Ishikawa (cell line): ENCODE measurements at regions not wholly inside any gene's neighbourhood (a gene's known extent, or its start where the extent isn't known, plus 50 kb on each side); places are given as distances from the start of the nearest gene placed in this dataset.

ENCODE experiments used
- CEBPB ChIP-seq: IDR thresholded peaks from 2 replicates; pipeline ENCODE4 v1.6.1; 2012
- CREB1 ChIP-seq: IDR thresholded peaks from 2 replicates; pipeline ENCODE4 v1.6.1; 2012; ENCODE audit warnings: low read depth
- EGR1 ChIP-seq: IDR thresholded peaks from 2 replicates; pipeline ENCODE4 v1.6.1; 2012
- EP300 ChIP-seq: IDR thresholded peaks from 2 replicates; pipeline ENCODE4 v1.6.1; 2012; ENCODE audit warnings: borderline replicate concordance
- FOXM1 ChIP-seq: IDR thresholded peaks from 2 replicates; pipeline ENCODE4 v1.6.1; 2012; ENCODE audit warnings: low read depth, borderline replicate concordance
- NFIC ChIP-seq: IDR thresholded peaks from 2 replicates; pipeline ENCODE4 v1.6.1; 2012
- RAD21 ChIP-seq: IDR thresholded peaks from 2 replicates; pipeline ENCODE4 v1.6.1; 2012; ENCODE audit warnings: low read depth
- TAF1 ChIP-seq: IDR thresholded peaks from 2 replicates; pipeline ENCODE4 v1.6.1; 2012; ENCODE audit warnings: low read depth, mild to moderate bottlenecking
- TCF12 ChIP-seq: IDR thresholded peaks from 2 replicates; pipeline ENCODE4 v1.6.1; 2012; ENCODE audit warnings: low read depth
- TEAD4 ChIP-seq: IDR thresholded peaks from 2 replicates; pipeline ENCODE4 v1.6.1; 2012
- YY1 ChIP-seq: IDR thresholded peaks from 2 replicates; pipeline ENCODE4 v1.6.1; 2012; ENCODE audit warnings: low read depth
- ZBTB7A ChIP-seq: IDR thresholded peaks from 2 replicates; pipeline ENCODE4 v1.6.1; 2012; ENCODE audit warnings: low read depth
- TF ChIP-seq, protein P1 (sequence below): IDR thresholded peaks from 2 replicates; pipeline ENCODE4 v1.6.1; 2012
- TF ChIP-seq, protein P2 (sequence below): IDR thresholded peaks from 2 replicates; pipeline ENCODE4 v1.6.1; 2012; ENCODE audit warnings: low read depth, mild to moderate bottlenecking
- TF ChIP-seq, protein P3 (sequence below): IDR thresholded peaks from 2 replicates; pipeline ENCODE4 v1.6.1; 2012

DNA sequence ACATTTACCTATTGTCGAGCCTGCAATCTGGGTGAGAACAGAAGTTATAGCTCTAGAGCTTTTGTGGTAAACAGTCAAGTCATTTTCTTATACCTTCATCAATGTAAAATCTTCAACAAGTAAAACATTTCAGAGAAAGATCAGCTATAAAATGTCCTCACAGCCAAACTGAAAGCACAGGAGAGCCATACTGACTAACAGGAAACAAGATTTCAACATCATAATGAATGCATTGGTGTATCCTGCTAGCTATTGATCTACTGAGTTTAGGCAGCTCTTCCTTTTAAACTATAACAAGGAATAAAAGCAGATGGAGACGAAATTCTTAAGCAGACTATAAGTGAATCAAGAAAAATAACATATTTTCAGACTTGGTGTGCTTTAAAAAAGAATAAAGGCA lies 1522.9 kb upstream of the WWC1 start:
- no peak for TF ChIP-seq CEBPB
- no peak for TF ChIP-seq ZBTB7A
- TF ChIP-seq, protein P1, sequence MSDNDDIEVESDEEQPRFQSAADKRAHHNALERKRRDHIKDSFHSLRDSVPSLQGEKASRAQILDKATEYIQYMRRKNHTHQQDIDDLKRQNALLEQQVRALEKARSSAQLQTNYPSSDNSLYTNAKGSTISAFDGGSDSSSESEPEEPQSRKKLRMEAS: no peak
- no peak for TF ChIP-seq RAD21
- TF ChIP-seq CREB1: no peak
- TF ChIP-seq EGR1: no peak

DNA sequence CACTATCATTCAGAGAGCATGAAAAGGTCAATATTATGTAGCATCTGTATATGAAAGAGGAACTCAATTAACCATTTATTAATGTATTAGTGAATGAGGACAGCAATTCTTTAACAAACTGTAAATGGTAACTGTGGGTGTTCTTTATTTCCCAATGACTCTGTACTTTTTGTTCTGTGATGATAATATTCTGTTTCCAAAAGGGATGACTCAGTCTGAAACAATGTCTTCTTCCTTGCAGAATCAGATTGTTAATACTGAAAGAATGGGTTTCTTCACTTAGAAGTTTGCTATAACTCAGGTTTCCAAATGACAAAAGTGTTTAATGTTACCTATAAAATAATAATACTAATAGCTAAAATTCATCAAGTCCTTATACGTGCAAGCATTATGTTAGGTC lies 1518.7 kb upstream of the WWC1 start:
- TF ChIP-seq CEBPB (no peak), RAD21 (no peak), TEAD4 (no peak), YY1 (no peak)

DNA sequence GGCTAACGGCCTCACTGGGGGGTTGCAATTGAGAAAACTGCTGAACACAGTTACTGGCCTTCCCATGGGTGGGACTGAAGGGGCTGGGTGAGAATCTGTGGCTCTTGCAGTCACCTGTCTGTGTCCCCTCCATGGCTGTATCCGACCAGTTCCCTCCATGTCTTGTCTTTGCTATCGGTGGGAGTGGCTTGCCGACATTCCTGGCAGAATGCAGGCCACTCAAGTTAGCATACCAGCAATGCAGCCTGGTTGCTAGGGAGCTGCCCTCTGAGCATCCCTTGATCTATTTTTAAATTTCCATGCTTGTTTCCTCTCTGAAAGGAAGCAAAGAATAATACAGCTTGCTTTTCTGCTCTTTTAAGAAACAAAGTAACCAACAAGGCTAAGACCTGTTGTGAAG lies 1509.7 kb upstream of the WWC1 start:
- TF ChIP-seq TCF12 (no peak), CREB1 (no peak), TAF1 (no peak), NFIC (no peak), ZBTB7A (no peak), EP300 (no peak), TEAD4 (no peak), YY1 (no peak), EGR1 (no peak), FOXM1 (no peak), CEBPB (no peak)
- TF ChIP-seq, protein P2, sequence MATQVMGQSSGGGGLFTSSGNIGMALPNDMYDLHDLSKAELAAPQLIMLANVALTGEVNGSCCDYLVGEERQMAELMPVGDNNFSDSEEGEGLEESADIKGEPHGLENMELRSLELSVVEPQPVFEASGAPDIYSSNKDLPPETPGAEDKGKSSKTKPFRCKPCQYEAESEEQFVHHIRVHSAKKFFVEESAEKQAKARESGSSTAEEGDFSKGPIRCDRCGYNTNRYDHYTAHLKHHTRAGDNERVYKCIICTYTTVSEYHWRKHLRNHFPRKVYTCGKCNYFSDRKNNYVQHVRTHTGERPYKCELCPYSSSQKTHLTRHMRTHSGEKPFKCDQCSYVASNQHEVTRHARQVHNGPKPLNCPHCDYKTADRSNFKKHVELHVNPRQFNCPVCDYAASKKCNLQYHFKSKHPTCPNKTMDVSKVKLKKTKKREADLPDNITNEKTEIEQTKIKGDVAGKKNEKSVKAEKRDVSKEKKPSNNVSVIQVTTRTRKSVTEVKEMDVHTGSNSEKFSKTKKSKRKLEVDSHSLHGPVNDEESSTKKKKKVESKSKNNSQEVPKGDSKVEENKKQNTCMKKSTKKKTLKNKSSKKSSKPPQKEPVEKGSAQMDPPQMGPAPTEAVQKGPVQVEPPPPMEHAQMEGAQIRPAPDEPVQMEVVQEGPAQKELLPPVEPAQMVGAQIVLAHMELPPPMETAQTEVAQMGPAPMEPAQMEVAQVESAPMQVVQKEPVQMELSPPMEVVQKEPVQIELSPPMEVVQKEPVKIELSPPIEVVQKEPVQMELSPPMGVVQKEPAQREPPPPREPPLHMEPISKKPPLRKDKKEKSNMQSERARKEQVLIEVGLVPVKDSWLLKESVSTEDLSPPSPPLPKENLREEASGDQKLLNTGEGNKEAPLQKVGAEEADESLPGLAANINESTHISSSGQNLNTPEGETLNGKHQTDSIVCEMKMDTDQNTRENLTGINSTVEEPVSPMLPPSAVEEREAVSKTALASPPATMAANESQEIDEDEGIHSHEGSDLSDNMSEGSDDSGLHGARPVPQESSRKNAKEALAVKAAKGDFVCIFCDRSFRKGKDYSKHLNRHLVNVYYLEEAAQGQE: no peak
- TF ChIP-seq, protein P1: no peak
- TF ChIP-seq, protein P3, sequence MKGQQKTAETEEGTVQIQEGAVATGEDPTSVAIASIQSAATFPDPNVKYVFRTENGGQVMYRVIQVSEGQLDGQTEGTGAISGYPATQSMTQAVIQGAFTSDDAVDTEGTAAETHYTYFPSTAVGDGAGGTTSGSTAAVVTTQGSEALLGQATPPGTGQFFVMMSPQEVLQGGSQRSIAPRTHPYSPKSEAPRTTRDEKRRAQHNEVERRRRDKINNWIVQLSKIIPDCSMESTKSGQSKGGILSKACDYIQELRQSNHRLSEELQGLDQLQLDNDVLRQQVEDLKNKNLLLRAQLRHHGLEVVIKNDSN: no peak

DNA sequence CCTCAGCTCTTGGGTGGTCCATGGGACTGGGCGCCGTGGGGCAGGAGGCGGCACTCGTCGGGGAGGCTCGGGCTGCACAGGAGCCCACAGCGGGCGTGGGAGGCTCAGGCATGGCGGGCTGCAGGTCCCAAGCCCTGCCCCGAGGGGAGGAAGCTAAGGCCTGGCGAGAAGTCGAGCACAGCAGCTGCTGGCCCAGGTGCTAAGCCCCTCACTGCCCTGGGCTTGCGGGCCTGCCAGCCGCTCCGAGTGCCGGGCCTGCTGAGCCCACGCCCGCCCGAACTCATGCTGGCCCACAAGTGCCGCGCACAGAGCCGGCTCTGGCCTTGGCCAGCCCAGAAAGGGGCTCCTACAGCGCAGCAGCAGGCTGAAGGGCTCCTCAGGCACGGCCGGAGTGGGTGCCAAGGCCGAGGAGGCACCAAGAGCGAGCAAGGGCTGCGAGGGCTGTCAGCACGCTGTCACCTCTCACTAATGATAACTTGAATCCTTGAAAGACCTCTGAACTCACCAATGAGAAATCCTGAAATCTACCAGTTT lies 1506.8 kb upstream of the WWC1 start:
- TF ChIP-seq EGR1 (no peak), TEAD4 (no peak), CEBPB (no peak)

DNA sequence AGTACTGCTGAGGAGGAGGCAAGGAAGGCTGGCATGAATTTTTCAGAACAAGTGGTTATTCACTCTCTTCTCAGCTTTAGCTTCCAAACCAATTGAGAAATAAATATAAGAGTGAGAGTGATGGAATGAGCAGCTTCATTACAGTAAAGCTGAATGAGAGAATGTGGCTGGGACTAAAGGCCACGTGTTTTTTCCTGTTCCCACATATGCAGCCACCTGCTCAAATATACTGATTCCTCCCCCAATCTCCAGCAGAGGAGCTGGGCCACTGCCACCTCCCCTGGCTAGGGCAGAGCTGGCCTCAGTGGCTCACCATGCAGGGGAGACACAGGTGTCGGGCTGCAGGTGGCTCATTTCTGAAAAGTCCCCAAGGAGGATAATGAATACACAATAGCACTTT lies 1505.3 kb upstream of the WWC1 start:
- TF ChIP-seq ZBTB7A (no peak), CEBPB (no peak), TCF12 (no peak), EGR1 (no peak)
- TF ChIP-seq, protein P3: no peak

DNA sequence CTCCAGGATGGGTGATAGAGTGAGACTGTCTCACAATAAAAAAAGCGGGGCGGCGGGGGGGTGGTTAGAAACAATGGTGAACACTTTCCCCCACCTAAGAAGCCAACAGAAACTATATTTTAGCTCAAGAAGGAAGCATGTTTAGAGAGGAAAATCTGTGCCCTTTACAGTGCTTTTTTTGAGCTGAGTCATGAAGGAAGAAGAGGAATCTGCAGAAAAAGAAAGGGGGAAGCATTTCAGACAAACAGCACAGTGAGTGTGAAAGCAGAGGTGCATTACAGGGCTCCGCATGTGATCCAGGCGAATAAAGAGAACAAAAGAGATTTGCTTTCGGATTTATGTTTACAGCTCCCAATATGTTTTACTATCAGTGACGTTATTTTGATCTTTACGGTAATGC lies 1504.6 kb upstream of the WWC1 start:
- TF ChIP-seq CREB1 (no peak), CEBPB (no peak), TEAD4 (no peak), ZBTB7A (no peak), FOXM1 (no peak)
- TF ChIP-seq, protein P3: no peak
- TF ChIP-seq, protein P2: no peak

DNA sequence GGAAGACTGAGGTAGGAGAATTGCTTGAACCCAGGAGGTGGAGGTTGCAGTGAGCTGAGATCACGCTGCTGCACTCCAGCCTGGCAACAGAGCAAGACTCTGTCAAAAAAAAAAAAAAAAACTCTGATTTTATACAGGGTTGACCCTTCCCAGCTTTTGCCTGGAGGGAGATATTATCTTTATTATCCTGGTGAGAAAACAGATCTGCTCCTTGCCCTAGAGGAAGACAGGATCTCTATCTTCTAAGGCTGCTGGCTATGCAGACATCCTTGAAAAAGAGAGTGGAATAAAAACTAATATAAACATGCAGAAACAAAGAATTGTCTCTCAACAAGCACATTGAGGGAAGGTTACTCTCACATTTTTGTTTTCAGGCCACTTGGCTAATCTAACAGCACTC lies 1503.4 kb upstream of the WWC1 start:
- no peak for TF ChIP-seq NFIC
- no peak for TF ChIP-seq TEAD4
- TF ChIP-seq, protein P2: no peak
- TF ChIP-seq, protein P1: no peak
- no peak for TF ChIP-seq RAD21
- TF ChIP-seq, protein P3: no peak
- no peak for TF ChIP-seq FOXM1
- no peak for TF ChIP-seq CREB1
- no peak for TF ChIP-seq TAF1
